H9 (cell line): ENCODE measurements at regions not wholly inside any gene's neighbourhood (a gene's known extent, or its start where the extent isn't known, plus 50 kb on each side); places are given as distances from the start of the nearest gene placed in this dataset.

Experiments used
- DNase-seq: peaks from one replicate; pipeline ENCODE4 v3.0.0-alpha.2; 2017
- H2AFZ ChIP-seq: one replicate; pipeline ENCODE4 v1.6.1; 2013; ENCODE audit warnings: mild to moderate bottlenecking, low read length, control low read depth, moderate library complexity
- H2AK5ac ChIP-seq: 2 replicates; pipeline ENCODE4 v1.6.1; 2013; ENCODE audit warnings: low read length, control low read depth, mixed read lengths; ENCODE audit not compliant: insufficient read length
- H2BK120ac ChIP-seq: one replicate; pipeline ENCODE4 v1.6.1; 2013; ENCODE audit warnings: low read depth, mild to moderate bottlenecking, low read length, control low read depth, inconsistent platforms; ENCODE audit not compliant: poor library complexity, severe bottlenecking
- H2BK12ac ChIP-seq: 2 replicates; pipeline ENCODE4 v1.6.1; 2013; ENCODE audit warnings: low read length, control low read depth, mixed read lengths, low read depth; ENCODE audit not compliant: insufficient read length
- H2BK15ac ChIP-seq: 2 replicates; pipeline ENCODE4 v1.6.1; 2013; ENCODE audit warnings: low read depth, low read length, control low read depth
- H2BK20ac ChIP-seq: one replicate; pipeline ENCODE4 v1.6.1; 2013; ENCODE audit warnings: low read depth, mild to moderate bottlenecking, low read length, control low read depth, inconsistent platforms; ENCODE audit not compliant: poor library complexity, severe bottlenecking
- H2BK5ac ChIP-seq: 2 replicates; pipeline ENCODE4 v1.6.1; 2013; ENCODE audit warnings: low read length, control low read depth, mixed read lengths; ENCODE audit not compliant: insufficient read length
- H3K14ac ChIP-seq: 2 replicates; pipeline ENCODE4 v1.6.1; 2013; ENCODE audit warnings: low read length, control low read depth; ENCODE audit not compliant: insufficient read depth
- H3K18ac ChIP-seq: 2 replicates; pipeline ENCODE4 v1.6.1; 2013; ENCODE audit warnings: low read depth, mild to moderate bottlenecking, mixed read lengths, low read length, control low read depth; ENCODE audit not compliant: insufficient read length
- H3K23ac ChIP-seq: 2 replicates; pipeline ENCODE4 v1.6.1; 2013; ENCODE audit warnings: low read length, control low read depth, mixed read lengths, low read depth; ENCODE audit not compliant: insufficient read length
- H3K23me2 ChIP-seq: 2 replicates; pipeline ENCODE4 v1.6.1; 2013; ENCODE audit warnings: low read depth, mild to moderate bottlenecking, mixed read lengths, low read length, control low read depth; ENCODE audit not compliant: insufficient read length, poor library complexity, severe bottlenecking
- H3K27ac ChIP-seq: 2 replicates; pipeline ENCODE4 v1.5.1; 2013; ENCODE audit warnings: low read length, control low read depth, mixed read lengths, low read depth; ENCODE audit not compliant: insufficient read length
- H3K27me3 ChIP-seq: 2 replicates; pipeline ENCODE4 v1.6.1; 2013; ENCODE audit warnings: low read length, control low read depth, inconsistent platforms; ENCODE audit not compliant: insufficient read depth
- H3K4ac ChIP-seq: 2 replicates; pipeline ENCODE4 v1.6.1; 2013; ENCODE audit warnings: low read depth, mild to moderate bottlenecking, control low read depth, inconsistent platforms, low read length, moderate library complexity
- H3K4me1 ChIP-seq: 2 replicates; pipeline ENCODE4 v1.6.1; 2013; ENCODE audit warnings: low read length, control low read depth, inconsistent platforms; ENCODE audit not compliant: insufficient read depth
- H3K4me2 ChIP-seq: 2 replicates; pipeline ENCODE4 v1.6.1; 2013; ENCODE audit warnings: low read length, control low read depth, mixed read lengths; ENCODE audit not compliant: insufficient read length, insufficient read depth
- H3K56ac ChIP-seq: 2 replicates; pipeline ENCODE4 v1.6.1; 2013; ENCODE audit warnings: low read depth, mild to moderate bottlenecking, mixed read lengths, low read length, control low read depth; ENCODE audit not compliant: insufficient read length
- H3K79me1 ChIP-seq: 2 replicates; pipeline ENCODE4 v1.6.1; 2013; ENCODE audit warnings: low read depth, mild to moderate bottlenecking, moderate library complexity, low read length, control low read depth, inconsistent platforms; ENCODE audit not compliant: insufficient read depth, poor library complexity, severe bottlenecking
- H3K79me2 ChIP-seq: 2 replicates; pipeline ENCODE4 v1.6.1; 2013; ENCODE audit warnings: low read length, control low read depth, inconsistent platforms; ENCODE audit not compliant: insufficient read depth
- H3K9ac ChIP-seq: 2 replicates; pipeline ENCODE4 v1.6.1; 2013; ENCODE audit warnings: low read length, control low read depth, mixed read lengths; ENCODE audit not compliant: insufficient read length; ENCODE audit errors: extremely low read depth
- H3K9me3 ChIP-seq: one replicate; pipeline ENCODE4 v1.6.1; 2013; ENCODE audit warnings: low read depth, low read length, inconsistent platforms; ENCODE audit not compliant: control insufficient read depth
- H3T11ph ChIP-seq: one replicate; pipeline ENCODE4 v1.6.1; 2013; ENCODE audit warnings: mild to moderate bottlenecking, low read length, control low read depth, inconsistent platforms
- H4K20me1 ChIP-seq: one replicate; pipeline ENCODE4 v1.6.1; 2013; ENCODE audit not compliant: control insufficient read depth, insufficient read length, insufficient read depth
- H4K5ac ChIP-seq: 2 replicates; pipeline ENCODE4 v1.6.1; 2013; ENCODE audit warnings: low read depth, mild to moderate bottlenecking, mixed read lengths, low read length, control low read depth; ENCODE audit not compliant: insufficient read length
- H4K8ac ChIP-seq: replicated peaks from 2 replicates; pipeline ENCODE4 v1.6.1; 2013; ENCODE audit warnings: low read length, control low read depth, mixed read lengths, low read depth; ENCODE audit not compliant: insufficient read length
- H4K91ac ChIP-seq: 2 replicates; pipeline ENCODE4 v1.6.1; 2013; ENCODE audit warnings: low read depth, mild to moderate bottlenecking, moderate library complexity, mixed read lengths, low read length, control low read depth; ENCODE audit not compliant: insufficient read length
- H3K27ac Mint-ChIP-seq, 3 experiments: 2 replicates in 2 of 3; 3 replicates in 1 of 3; pipeline ENCODE4 v1.8.0; 2020 to 2021; ENCODE audit warnings: mixed read lengths in 3 of 3, mild to moderate bottlenecking in 1 of 3, moderate library complexity in 1 of 3
- H3K27me3 Mint-ChIP-seq: 2 replicates; pipeline ENCODE4 v1.8.0; 2021; ENCODE audit warnings: low read depth, mild to moderate bottlenecking, moderate library complexity, mixed read lengths
- H3K36me3 Mint-ChIP-seq, 3 experiments: 2 replicates in 2 of 3; 3 replicates in 1 of 3; pipeline ENCODE4 v1.8.0; 2020 to 2021; ENCODE audit warnings: low read depth in 3 of 3, mixed read lengths in 3 of 3; ENCODE audit not compliant: insufficient read depth in 1 of 3
- H3K4me1 Mint-ChIP-seq, 2 experiments: 2 replicates each; pipeline ENCODE4 v1.8.0; 2020; ENCODE audit warnings: mixed read lengths in 2 of 2
- H3K4me3 Mint-ChIP-seq, 2 experiments: 2 replicates in 1 of 2; 3 replicates in 1 of 2; pipeline ENCODE4 v1.8.0; 2020 to 2021; ENCODE audit warnings: mild to moderate bottlenecking in 2 of 2, mixed read lengths in 2 of 2, moderate library complexity in 1 of 2
- H3K9me3 Mint-ChIP-seq, 2 experiments: 2 replicates in 1 of 2; 3 replicates in 1 of 2; pipeline ENCODE4 v1.8.0; 2020; ENCODE audit warnings: mild to moderate bottlenecking in 2 of 2, mixed read lengths in 2 of 2, moderate library complexity in 1 of 2
- CTCF ChIP-seq: fragments of 200-600 bp; sonication (generic); conservative IDR thresholded peaks from 3 replicates; pipeline ENCODE4 v1.8.0; 2021; ENCODE audit warnings: antibody characterized with exemption, mild to moderate bottlenecking

GRCh38 chr11:115578275-115578674, 74.1 kb upstream of the CADM1 start:
- H2BK5ac ChIP-seq, result no peak overlapping the region
- DNase-seq, result no peak
- peaks cover 17% of the 10 kb centered on the region for H3K4me1 ChIP-seq
- H3K18ac ChIP-seq, result no peak overlapping the region
- H2AFZ ChIP-seq, result no peak overlapping the region
- H3K36me3 Mint-ChIP-seq, result no peaks in the 10 kb centered on the region
- H3K79me2 ChIP-seq, result no peaks in the 10 kb centered on the region
- H3K27ac Mint-ChIP-seq, result no peak overlapping the region
- no peak overlapping the region for H3K4me2 ChIP-seq
- no peak overlapping the region for H2BK120ac ChIP-seq
- H3K4me3 Mint-ChIP-seq, result no peak overlapping the region
- H3K9ac ChIP-seq, result no peak overlapping the region
- no peak overlapping the region for H3K4ac ChIP-seq
- H3T11ph ChIP-seq, result no peak overlapping the region
- H3K4me1 Mint-ChIP-seq, result peaks cover 30 to 34% of the 10 kb centered on the region in 2 experiments
- H3K23me2 ChIP-seq, result no peaks in the 10 kb centered on the region
- no peak overlapping the region for H4K91ac ChIP-seq
- H2AK5ac ChIP-seq, result no peak overlapping the region
- H3K79me1 ChIP-seq, result no peaks in the 10 kb centered on the region
- H2BK12ac ChIP-seq, result no peak overlapping the region
- H4K5ac ChIP-seq, result no peak overlapping the region
- no peak overlapping the region for H3K56ac ChIP-seq
- H3K27me3 Mint-ChIP-seq, result peaks cover 17% of the 10 kb centered on the region
- no peak overlapping the region for H4K8ac ChIP-seq
- TF ChIP-seq CTCF, result no peak
- H4K20me1 ChIP-seq, result no peaks in the 10 kb centered on the region
- H3K27ac ChIP-seq, result no peak overlapping the region
- H2BK15ac ChIP-seq, result no peak overlapping the region
- H3K9me3 ChIP-seq, result no peaks in the 10 kb centered on the region
- no peaks in the 10 kb centered on the region for H3K27me3 ChIP-seq
- no peak overlapping the region for H3K14ac ChIP-seq
- peaks cover 0 to 2% of the 10 kb centered on the region in 2 experiments; a peak in 2 of 5 replicates for H3K9me3 Mint-ChIP-seq
- H3K23ac ChIP-seq, result no peak overlapping the region
- no peak overlapping the region for H2BK20ac ChIP-seq
